ENCODE measurements at regions not wholly inside any gene's neighbourhood (a gene's known extent, or its start where the extent isn't known, plus 50 kb on each side); places are given as distances from the start of the nearest gene placed in this dataset.

DNA sequence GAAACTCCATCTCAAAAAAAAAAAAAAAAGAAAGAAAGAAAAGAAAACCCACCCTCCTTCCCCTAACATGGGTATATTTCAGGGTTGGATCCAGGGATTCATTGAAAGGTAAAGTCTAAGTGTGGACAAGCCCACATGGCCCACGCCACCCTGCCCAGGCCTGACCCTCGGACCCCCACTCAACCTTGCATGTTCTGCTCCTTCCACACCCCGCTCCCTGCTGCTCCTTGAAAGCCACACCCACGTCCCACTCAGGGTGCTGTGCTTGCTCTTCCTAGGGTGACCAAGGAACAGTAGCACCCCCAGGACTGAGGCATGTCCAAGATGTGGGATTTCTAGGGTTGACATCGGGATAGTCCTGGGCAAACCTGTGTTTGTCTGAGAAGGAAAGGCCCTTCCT is 172.7 kb upstream of the MYCN start:
- TF ChIP-seq, protein P1, sequence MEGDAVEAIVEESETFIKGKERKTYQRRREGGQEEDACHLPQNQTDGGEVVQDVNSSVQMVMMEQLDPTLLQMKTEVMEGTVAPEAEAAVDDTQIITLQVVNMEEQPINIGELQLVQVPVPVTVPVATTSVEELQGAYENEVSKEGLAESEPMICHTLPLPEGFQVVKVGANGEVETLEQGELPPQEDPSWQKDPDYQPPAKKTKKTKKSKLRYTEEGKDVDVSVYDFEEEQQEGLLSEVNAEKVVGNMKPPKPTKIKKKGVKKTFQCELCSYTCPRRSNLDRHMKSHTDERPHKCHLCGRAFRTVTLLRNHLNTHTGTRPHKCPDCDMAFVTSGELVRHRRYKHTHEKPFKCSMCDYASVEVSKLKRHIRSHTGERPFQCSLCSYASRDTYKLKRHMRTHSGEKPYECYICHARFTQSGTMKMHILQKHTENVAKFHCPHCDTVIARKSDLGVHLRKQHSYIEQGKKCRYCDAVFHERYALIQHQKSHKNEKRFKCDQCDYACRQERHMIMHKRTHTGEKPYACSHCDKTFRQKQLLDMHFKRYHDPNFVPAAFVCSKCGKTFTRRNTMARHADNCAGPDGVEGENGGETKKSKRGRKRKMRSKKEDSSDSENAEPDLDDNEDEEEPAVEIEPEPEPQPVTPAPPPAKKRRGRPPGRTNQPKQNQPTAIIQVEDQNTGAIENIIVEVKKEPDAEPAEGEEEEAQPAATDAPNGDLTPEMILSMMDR (IDR thresholded peaks at IDR 0.05; ENCODE audit: insufficient read depth, low read length) = no peak
- TF ChIP-seq, protein P2, sequence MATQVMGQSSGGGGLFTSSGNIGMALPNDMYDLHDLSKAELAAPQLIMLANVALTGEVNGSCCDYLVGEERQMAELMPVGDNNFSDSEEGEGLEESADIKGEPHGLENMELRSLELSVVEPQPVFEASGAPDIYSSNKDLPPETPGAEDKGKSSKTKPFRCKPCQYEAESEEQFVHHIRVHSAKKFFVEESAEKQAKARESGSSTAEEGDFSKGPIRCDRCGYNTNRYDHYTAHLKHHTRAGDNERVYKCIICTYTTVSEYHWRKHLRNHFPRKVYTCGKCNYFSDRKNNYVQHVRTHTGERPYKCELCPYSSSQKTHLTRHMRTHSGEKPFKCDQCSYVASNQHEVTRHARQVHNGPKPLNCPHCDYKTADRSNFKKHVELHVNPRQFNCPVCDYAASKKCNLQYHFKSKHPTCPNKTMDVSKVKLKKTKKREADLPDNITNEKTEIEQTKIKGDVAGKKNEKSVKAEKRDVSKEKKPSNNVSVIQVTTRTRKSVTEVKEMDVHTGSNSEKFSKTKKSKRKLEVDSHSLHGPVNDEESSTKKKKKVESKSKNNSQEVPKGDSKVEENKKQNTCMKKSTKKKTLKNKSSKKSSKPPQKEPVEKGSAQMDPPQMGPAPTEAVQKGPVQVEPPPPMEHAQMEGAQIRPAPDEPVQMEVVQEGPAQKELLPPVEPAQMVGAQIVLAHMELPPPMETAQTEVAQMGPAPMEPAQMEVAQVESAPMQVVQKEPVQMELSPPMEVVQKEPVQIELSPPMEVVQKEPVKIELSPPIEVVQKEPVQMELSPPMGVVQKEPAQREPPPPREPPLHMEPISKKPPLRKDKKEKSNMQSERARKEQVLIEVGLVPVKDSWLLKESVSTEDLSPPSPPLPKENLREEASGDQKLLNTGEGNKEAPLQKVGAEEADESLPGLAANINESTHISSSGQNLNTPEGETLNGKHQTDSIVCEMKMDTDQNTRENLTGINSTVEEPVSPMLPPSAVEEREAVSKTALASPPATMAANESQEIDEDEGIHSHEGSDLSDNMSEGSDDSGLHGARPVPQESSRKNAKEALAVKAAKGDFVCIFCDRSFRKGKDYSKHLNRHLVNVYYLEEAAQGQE (IDR thresholded peaks at IDR 0.05; ENCODE audit: insufficient replicate concordance, low read depth) = no peak
- no peak for TF ChIP-seq SPI1 (IDR thresholded peaks at IDR 0.05; ENCODE audit: borderline replicate concordance, low read depth)

All from HL-60 (cell line).